NCI-H1930 (cell line): ENCODE measurements at regions not wholly inside any gene's neighbourhood (a gene's known extent, or its start where the extent isn't known, plus 50 kb on each side); places are given as distances from the start of the nearest gene placed in this dataset.
"Not testable (repeated sequence)": the region's sequence is repeated elsewhere in the genome, so short reads cannot be mapped to it uniquely, and the experiment has no call there.

Experiments used
- DNase-seq, 2 experiments: peaks; one replicate each; lab custom pipeline; 2025; lab: John Stamatoyannopoulos, UW

GRCh38 chr2:16464641-16465040, 201.0 kb downstream of the CYRIA start:
- no peak for DNase-seq

GRCh38 chr2:16462958-16463357, 202.7 kb downstream of the CYRIA start:
- DNase-seq: no peak

DNA sequence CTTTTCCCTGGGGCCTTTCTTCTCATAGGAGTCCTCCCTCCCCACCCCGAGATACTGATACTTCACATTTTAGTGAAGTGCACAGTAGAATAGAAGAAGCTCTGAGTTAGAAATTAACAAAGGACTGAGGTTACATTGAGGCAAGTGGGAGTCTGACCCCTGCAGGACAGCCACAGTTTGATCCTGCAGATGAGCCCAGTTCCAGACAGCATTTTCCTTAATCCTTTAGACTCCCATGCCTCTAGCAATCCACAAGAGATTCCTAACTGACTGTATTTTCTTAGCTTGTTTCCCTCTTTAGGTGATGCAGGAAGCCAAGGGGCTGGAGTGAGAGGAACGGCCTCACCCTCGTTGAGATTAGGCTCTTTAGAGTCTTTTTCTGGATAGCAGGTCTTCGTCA, 204.0 kb downstream of the CYRIA start:
- DNase-seq: no peak

DNA sequence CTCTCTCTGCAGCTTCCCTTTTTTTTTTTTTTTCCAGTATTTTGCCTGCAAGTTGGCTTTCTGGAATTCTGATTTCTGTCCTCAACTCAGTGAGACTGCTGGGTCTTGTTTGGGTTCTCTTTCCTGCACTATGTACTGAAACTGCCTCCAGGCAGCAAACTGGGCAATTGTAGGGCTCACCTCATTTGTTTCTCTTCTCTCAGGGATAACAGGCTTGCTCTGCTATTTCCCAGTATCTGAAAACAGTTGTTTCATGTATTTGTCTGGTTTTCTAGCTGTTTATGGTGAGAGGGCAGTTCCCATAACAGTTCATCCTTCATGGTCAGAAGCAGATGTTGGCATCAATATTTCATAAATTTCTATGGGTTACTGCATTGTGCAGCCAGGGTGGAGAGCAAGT, 206.0 kb downstream of the CYRIA start:
- no peak for DNase-seq

- DNase-seq: no peak
These were observed 211.0 kb downstream of the CYRIA start for GRCh38 chr2:16454621-16455020.

DNA sequence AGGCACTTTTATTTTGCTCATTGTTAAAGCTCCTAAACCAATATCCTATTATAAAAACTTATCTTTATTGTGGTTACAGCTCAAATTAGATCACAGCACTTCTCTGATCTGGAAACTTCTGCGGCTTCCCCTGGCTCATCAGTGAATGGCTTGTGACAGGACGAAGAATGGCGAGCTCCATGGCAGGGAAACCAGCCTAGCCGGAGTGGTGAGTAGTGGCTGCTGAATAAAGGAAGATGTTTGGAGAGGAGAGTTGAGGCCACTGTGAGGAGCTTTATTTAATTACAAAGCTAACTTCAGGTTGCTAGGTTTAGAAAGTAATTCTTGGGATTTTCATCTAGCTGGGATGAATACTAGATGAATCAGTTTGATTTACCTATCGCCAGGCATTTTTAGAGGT, 213.5 kb downstream of the CYRIA start:
- DNase-seq: no peak

DNA sequence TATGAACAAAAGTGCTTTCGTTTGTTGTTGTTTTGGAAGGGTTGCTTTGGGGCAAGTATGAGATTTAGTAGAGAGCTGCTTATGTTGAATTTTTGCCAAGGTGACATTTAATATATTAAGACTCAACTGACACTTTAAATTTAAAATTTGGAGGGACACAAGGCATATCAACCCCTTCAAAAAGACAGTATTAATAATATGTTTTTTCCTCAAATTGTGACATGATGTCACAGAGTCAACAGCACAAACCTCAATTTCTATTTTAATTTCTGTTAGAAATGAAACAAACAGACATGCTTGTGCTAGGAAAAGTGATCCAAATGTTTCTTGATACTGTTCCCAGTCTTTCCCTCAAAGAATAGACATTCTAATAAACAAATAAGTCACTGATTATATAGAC, 218.9 kb downstream of the CYRIA start:
- DNase-seq: no peak

DNA sequence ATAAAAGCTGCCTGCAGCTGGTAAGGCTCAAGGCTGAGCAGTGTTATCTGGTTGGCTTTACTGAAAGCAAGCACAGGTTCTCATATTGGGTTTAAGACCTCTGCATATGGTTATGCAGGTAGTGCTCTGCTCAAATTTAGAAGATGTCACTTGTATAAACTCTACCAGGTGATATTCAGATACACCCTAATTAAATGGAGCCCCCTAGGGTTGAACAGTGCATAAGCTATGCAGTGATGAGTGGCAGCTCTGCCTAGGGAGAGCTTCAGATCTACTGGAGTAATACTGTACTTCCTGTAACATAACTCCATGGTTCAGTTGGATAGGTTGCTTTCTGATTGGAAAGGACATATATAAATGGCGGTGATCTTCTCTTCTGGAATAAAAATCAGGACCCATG, 222.7 kb downstream of the CYRIA start:
- no peak for DNase-seq

- no peak for DNase-seq
These were observed 224.2 kb downstream of the CYRIA start for GRCh38 chr2:16441431-16441830.

DNA sequence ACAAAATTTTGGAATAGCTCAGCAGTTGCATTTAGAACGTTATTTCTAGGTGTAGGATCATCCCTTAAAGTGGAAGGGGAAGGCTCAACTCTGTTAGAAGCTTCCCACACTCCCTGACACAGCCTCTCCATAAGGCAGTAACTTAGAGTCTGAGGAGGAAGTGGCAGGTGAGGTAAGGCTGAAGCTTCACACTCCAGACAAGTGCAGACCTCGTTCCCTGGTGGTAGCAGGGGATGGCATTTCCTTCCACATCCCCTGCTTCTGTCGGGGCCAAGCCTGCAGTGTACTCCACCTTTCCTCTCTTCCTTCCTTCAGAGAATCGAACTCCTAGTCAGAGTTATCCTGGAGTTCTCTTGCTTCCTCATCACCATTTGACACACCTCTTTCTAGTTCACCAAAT, 224.7 kb downstream of the CYRIA start:
- no peak for DNase-seq

DNA sequence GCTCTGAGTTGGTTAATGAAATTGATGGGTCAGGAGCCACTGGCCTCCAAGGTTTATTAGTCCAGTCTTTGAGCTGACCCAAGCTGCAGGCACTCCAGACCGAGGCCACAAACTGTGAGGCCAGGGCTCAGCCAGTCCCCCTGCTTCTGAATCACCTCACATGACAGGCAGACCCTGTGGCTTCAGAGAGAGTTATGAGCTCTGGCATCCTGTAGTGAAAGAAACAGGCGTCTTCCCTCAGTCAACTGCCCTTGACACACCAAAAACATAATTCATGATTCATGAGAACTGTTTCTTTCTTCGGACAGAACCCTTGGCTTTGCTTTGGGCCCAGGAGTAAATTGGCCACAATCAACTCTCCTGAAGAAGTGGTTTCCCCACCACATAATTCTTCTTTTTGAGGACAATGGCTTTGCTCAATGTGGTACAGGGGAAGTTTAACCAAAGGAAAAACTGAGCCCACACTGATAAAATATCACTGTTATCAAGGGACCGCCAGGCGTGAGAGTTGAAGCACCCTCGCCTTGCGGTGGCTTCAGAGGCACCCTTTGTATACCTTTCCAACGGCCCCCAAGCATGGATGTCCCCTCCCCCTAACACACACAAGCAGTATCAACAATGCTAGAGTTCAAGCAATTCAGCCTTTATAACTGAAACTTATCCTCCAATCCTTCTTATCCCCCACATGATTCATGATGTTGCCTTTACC, 226.9 kb downstream of the CYRIA start:
- DNase-seq: no peak

- DNase-seq: no peak
These were observed 228.4 kb downstream of the CYRIA start for GRCh38 chr2:16437189-16437588.

DNA sequence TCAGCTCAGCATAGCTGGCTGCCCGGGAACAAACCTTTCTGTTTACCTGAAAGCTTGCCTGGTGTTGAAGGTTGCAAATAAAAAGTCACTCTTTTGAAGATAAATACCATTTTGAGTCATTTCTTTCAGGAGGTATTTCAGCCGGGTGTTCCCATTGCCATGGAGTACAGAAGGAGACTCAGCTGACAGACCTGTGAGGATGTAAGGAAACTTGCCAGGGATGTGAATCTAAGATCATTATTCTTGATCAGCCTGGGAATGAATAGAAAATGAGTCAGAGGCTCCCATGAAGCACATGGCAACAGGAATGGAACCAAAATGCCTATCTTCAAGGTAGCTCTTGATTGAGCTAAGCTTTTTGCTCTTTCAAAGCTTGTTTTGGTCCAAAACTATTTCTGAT, 231.2 kb downstream of the CYRIA start:
- DNase-seq: no peak

DNA sequence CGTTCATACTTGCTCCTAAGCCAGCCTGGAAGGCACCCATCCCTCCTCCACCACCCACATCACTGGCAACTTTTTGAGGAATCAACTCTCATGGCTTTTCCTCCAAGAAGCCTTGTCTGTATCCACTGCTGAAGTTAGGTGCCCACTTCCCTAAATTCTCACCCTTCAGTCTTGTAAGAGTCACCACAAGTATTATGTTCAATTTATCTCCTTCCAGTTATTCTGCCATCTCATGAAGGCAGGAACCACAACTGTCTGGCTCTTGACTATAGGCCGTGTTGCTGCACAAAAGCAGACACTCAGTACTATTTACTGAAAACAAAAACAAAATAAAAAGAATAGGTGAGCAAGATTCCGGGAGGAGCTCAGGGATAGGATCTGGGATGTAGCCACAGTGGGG, 234.8 kb downstream of the CYRIA start:
- DNase-seq: no peak

GRCh38 chr2:16429431-16430145, 236.0 kb downstream of the CYRIA start:
- no peak for DNase-seq

DNA sequence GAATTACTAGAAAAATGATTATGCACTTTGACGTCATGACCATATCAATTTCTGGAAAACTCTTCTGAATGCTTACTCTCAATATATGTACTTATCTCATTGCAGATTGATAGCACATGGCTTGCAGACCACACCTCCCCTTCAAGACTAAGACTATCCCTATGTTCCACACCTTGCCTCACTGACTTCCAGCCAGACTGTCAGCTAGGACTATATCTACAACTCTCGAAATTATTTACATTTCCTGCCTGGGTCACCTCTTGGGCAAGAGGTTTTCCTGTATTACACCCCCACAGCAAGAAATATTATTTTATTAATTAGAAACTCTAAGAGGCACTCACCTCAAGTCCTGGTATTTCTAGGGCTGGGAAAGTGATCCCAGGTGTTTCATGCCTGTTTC, 236.6 kb downstream of the CYRIA start:
- DNase-seq: no peak

DNA sequence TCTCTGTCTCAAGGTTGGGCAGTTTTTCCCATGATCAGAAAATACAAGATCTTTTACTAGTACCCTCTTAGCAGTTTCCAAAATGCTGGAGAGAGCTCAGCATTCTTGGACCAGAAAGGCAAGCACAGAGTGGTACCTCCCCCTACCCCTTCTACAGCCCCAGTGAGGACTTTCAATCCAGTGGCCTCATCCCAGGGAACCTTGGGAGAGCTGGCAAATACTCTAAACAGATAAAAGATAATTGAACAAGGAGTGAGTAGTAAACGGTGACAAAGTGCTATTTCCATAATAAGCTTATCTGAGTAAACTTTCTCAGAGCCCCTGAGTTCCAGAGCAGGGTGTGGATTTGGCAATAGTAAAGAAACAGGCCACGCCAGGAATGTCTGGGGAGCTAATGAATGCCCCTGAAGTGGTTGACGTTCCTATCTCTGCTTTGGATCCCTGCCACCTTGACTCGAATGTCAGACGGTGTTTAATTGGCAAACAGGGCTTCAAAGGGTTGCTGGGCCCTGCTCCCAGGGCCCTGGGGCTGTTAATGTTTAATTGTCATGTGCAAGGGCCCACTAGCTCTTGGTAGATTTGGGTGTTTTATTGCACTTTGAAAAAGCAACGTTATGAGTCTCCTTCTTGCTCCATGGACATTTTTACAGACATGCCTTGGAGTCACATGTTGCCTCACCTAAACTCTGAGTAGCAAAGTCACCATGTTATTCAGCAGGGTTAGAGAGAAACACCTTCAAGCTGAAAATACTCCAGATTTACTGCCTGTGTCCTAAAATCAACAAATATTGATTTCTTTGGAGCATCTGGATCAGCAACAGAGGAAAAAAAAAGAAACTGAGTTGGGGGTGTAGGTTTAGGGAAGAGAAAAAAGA, 239.9 kb downstream of the CYRIA start:
- no peak for DNase-seq

- no peak for DNase-seq
These were observed 245.2 kb downstream of the CYRIA start for GRCh38 chr2:16420421-16420820.

GRCh38 chr2:16417726-16418125, 247.9 kb downstream of the CYRIA start:
- no peak for DNase-seq

DNA sequence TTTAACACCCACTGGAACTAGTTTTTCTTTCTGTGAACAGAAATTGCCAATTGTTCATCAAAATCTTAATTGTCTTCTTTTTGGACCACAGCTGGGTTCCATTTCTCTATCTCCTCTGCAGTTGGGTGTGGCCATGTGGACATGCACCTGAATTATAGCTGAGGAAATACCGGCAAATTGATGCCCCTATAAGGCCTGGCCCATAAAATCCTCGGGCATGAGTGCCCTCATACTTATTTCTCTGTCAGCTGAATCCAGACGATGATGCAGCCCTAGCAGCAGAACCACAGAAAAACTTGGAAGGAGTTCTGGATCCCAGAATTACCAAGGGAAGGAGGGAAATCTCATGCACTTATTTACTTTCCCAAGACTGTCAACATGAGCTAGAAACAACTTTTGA, 249.0 kb downstream of the CYRIA start:
- DNase-seq: no peak

DNA sequence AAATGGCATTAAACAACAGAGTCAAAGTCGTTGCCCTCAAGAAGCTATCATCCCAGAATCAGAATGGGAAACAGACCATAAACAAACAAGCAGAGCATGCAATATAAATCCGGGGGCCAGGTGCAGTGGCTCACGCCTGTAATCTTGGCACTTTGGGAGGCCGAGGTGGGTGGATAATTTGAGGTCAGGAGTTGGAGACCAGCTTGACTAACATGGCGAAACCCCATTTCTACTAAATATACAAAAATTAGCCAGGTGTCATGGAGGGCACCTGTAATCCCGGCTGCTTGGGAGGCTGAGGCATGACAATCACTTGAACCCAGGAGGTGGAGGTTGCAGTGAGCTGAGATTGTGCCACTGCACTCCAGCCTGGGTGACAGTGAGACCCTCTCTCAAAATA, 249.8 kb downstream of the CYRIA start:
- not testable (repeated sequence) for DNase-seq

DNA sequence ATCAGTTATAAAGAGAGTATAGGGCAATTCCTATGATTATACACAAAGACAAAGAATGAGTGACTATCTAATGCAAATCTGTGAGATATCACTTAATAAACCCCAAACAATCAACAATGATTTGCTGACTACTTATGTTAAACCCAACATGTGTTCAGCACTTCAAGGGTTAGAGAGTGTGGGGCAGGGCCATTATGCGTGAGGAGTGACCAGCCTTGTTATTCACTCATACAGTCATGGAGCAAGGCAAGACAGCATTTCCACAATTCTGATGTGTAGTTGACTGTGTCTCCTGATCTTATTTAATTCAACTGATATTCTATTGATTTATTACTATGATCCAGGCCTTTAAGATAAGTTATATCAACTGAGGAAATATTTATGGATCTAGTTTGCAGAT, 251.7 kb downstream of the CYRIA start:
- no peak for DNase-seq

- no peak for DNase-seq
These were observed 252.3 kb downstream of the CYRIA start for GRCh38 chr2:16413285-16413684.
